GM19324 (cell line): ENCODE measurements at regions not wholly inside any gene's neighbourhood (a gene's known extent, or its start where the extent isn't known, plus 50 kb on each side); places are given as distances from the start of the nearest gene placed in this dataset.
"Not testable (repeated sequence)": the region's sequence is repeated elsewhere in the genome, so short reads cannot be mapped to it uniquely, and the experiment has no call there.

ENCODE experiments used
- ATAC-seq: cut with Tn5 transposase; IDR thresholded peaks from one replicate; pipeline ENCODE4 v1.9.1; 2021; ENCODE audit warnings: mild to moderate bottlenecking, moderate library complexity; ENCODE audit not compliant: unreplicated experiment, low FRiP score

DNA sequence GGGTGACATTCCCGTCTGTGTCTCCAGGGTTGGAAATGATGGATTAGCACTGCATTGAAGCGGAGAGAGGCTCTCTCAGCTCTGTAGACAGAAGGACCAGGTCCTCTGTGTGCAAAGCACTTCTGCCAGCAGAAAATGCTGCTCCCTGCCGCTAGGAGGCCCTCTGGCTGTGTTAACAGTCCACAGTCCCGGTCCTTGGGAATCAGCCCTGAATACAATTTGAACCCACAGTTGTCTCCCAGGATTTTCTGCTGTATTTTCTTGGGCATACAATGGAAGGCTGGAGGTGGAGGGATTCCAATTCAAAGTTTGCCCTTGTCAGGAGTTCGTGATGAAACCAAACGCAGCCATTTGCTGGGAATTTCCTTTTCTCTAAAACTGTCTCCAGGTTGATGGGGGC is 205.2 kb downstream of the GLRX3 start:
- no peak for ATAC-seq

- no peak for ATAC-seq
Observed at GRCh38 chr10:130345728-130346127, 209.5 kb downstream of the GLRX3 start.

DNA sequence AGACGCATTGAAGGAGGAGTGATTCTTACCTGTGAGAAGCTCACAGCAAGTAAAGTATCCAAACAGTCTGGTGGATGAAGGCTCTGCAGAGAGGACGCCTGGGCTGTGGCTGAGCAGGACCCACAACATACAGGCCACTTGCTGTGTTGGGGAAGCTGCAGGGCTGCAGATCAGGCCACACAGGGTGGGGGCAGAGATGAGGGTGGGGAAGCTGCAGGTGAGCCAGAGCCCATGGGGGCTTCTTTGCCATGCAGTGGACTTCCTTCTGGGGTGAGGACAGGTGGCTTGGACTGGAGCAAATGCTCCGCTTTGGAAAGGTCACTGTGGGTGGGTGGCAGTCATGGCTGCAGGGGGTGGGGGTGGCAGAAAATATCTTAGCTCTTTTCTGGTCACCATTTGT is 214.8 kb downstream of the GLRX3 start:
- ATAC-seq, result no peak

DNA sequence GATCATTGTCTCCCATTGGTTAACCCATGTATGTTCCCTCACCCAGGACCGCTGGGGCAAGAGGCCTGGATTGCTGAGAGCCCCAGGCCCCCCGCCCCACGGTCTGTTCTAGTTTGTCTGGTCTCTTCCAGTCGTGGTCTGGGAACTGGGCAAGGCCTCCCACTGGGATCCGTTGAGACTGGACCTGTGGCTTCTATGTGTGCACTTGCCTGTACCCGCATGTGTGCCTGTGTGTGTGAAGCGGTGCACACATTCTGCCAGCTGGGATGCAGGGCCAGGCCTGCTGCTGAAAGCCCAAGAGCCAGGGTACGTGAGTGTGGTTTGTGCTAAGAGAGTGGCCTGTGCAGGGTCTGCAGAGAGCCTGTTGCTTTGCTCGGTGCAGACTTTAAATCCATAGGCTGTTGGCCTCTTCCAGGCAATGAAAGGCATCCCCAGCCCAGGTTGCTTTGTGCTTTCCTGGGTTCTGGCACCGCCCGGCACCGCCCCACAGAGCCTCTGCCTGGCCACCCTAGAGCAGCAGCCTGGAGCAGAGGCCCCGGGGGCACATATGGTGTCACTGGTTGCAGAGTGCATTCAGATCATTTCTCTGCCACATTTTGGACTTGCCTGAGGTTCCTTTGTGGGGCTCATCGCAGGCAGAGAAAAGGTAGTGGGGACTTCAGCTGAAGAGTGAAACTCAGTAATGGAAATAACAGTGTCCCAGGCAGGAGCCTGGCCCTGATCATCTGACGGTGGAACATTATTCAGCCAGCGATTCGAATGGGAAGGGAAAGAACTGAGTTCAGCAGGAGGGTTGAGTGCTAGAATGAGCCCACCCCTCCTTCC is 215.5 kb downstream of the GLRX3 start:
- no peak for ATAC-seq

- ATAC-seq, result no peak
Observed at GRCh38 chr10:130352291-130352645, 216.1 kb downstream of the GLRX3 start.

DNA sequence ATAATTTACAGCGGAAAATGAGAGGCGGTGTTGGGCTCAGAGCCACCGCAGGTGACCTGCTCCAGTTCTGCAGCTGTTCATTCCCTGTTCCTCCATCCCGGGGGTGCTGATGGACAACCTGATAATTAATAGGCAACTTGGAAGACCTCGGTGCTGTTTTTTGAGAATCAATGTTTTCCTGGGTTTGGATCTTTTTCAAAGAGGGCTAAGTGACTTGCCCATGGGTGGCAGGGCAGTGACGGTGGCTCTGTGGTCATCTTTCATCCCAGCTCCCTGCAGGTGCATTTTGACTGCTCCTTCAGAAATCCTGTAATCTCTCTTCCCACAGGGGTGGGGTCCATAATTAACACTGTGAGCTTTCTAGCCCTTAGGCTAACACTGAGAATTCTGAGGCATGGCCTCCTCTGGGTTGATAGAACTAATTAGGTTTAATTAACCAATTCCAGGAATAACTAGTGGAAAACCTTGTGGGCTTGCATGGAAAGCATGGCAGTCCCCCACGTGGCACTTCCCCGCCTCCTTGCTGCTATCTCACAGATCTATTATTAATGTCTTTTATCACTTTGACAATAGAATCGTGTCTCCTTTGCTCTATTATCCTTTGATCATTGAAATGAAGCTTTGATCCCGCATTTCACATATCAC is 217.9 kb downstream of the GLRX3 start:
- no peak for ATAC-seq

GRCh38 chr10:130354573-130354954 is 218.4 kb downstream of the GLRX3 start:
- no peak for ATAC-seq

DNA sequence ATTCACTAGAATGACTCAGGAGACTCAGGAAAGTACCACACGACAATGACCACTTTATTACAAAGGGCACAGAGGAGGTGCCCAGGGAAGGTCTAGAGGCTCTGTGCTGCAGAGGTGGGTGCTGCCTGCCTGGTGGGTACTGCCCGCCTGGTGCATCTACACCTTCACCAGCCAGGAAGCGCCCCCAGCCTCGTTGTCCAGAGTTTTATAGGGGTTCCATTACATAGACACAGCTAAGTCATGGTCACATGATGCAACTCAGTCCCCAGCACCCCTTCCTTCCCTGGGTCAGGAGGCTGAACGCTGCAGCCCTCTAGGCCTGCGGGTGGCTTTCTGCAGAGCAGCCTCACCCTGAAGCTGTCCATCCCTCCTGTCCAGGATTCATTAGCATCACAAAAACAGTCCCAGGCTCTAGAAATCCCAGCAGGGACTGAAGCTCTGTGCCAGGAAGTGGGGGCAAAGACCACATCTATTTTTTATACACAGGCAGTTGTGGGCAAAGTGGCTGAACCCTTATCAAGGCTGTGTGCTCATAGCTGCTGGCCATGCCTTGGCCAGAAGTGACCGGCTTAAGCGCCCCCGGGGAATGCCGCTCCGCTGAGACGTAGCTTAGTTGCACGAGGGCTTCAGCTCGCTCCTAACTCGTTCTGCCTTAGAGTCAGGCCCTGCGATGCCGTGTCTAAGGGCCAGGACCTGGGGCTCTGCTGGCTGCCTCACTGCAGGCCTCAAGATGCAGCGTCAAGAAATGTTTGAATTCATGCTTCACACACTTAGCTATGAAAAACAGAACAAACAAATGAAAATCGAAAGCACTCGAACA is 219.0 kb downstream of the GLRX3 start:
- ATAC-seq, result no peak

- ATAC-seq, result not testable (repeated sequence)
Observed at GRCh38 chr10:130356429-130356828, 220.2 kb downstream of the GLRX3 start.

DNA sequence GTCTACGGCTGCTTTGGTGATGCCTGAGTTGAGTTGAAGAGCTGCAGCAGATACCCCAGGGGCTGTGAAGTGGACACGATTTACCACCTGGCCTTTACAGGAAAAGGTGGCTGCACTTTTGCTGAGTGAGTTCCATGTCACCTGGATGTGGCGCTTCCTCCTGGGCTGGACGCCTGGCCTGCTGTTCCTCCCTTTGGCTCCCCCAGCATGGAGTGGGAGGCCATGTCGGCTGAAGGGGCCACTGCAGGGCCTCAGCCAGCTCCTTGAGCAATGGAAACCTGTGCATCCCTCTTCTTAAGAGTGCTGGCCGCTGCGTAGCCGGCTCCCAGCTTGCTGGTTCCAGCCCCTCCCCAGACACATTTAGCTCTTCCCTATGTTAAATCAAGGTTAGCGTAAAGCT is 221.0 kb downstream of the GLRX3 start:
- ATAC-seq, result no peak

- ATAC-seq, result no peak
Observed at GRCh38 chr10:130357951-130358350, 221.8 kb downstream of the GLRX3 start.

DNA sequence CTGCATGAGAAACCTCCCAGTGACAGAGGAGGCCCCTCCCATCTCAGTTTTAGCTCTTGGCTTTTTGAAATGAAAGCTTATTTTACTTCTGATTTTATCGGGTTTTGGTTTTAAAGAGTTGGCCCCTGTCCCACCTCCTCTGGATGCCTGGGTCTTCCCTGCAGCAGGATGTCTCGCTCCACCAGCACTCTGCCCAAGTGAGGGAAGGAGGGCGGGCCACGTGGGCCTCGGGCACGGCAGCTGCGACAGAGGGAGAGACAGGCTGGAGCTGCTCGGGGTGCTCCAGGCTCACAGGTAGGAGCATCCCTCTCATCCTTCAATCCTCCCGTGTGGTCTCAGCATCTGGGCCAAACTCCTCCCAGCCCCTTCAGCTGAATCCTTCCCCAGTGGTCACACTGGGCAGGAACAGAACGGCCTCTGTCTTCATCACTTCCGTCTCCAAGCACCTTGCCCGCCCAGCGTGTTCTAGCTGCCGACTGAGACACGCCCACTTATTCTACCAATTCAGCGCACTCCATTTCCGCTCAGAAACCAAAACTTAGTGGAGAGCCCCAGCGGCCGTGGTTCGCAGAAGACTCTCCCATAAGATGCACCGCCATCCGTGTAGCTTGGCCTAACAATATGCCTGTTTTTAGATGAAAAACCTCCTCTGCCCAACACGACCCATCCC is 222.9 kb downstream of the GLRX3 start:
- no peak for ATAC-seq

DNA sequence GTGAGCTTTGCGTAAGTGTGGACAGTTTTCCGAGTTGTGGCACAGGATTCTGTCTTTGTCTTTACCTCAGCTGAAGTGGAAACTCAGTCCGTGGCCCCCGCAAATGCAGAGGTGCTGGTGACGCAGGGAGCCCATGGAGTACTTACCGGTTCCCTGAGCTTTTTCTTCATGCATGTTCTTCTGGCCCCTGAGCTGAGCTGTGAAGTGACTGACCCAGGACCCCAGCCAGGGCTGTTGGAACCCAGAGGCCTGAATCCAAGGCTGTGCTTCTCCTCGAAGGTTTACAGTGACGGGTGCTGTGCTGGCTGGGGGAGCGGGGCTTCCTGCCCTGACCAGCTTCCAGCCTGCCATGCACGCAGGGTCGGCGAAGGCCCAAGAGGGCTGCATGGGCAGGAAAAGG is 223.5 kb downstream of the GLRX3 start:
- ATAC-seq, result no peak

DNA sequence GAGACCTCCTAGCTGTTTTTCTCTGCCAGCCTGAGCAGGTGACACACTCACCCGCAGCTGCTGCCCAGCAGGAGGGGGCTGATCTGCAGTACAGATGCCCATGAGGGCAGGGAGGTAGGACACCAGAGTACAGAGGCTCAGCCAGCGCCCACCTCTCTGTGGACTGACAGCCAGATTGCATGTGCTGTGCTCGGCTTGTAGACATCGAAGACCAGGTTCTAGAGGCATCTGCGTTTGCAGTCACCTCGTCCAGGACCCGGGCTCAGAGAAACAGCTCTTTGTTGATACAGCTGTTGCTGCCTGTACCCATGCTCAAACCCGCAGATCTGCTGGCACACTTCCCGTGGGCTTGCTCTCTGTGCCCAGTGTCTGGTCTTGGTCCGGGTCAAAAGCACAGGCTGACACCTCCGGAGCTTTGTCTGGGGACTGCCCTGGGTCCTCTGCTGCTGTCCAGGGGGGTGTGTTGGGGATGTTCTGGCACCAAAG is 224.7 kb downstream of the GLRX3 start:
- no peak for ATAC-seq

DNA sequence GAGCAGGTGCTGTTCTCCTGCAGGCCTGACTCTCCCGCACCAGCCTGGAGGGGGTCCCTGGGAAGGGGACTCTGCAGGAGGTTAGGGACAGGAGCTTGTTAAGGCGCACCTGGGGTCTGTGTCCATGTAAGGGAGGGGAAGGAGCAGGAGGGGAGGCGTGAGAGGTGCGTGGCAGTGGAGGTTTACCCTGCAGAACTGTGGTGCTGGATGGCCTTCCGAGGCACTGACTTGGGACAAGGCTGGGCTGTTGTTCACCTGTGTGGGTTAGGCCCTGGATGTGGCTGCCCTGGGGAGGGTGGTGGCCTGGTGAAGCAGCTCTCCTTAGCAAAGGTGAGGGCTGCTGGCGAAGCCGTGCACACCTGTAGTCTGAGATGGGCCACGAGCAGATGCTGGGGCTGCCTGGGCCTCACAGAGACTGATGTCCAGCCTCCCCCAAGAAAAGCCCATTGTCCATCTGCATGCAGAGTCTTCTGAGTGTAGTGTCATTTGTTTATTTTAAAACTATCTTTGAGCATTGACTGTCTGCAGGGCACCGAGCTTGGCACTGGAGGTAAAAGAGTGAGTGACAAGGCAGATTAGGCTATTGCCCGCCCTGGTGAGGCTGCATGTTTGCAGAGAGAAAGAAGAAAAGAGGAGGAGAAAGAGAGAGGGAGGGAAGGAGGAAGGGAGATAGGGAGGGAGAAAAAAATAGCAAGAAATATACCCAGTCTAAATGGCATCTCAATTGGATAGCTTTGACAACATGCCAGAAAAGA is 225.3 kb downstream of the GLRX3 start:
- no peak for ATAC-seq

- ATAC-seq, result no peak
Observed at GRCh38 chr10:130362308-130362761, 226.1 kb downstream of the GLRX3 start.

- no peak for ATAC-seq
Observed at GRCh38 chr10:130363051-130363450, 226.9 kb downstream of the GLRX3 start.

DNA sequence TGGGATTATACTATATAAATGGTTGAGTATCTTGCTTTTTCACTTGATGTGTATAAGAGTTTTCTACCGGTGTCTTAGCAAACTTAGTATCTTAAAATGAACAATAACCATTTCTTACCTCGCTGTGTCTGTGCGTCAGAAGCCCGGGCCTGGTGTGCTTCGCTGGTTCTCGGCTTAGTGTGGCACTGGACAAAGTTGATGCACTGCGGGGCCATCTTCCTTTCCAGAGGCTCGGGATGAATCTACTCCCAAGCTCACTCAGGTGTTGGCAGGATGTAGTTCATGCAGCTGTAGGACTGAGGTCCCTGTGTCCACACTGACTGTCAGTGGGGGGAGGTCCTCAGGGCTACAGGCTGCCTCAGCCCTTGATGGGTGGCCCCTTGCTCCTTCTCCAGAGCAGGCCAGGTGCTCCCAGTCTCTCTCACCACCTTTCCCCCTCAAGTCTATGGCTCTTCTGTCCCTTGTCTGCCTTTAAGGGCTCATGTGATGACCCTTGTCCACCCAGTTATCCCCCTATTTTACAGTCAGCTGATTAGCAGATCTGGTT is 227.8 kb downstream of the GLRX3 start:
- ATAC-seq, result no peak

DNA sequence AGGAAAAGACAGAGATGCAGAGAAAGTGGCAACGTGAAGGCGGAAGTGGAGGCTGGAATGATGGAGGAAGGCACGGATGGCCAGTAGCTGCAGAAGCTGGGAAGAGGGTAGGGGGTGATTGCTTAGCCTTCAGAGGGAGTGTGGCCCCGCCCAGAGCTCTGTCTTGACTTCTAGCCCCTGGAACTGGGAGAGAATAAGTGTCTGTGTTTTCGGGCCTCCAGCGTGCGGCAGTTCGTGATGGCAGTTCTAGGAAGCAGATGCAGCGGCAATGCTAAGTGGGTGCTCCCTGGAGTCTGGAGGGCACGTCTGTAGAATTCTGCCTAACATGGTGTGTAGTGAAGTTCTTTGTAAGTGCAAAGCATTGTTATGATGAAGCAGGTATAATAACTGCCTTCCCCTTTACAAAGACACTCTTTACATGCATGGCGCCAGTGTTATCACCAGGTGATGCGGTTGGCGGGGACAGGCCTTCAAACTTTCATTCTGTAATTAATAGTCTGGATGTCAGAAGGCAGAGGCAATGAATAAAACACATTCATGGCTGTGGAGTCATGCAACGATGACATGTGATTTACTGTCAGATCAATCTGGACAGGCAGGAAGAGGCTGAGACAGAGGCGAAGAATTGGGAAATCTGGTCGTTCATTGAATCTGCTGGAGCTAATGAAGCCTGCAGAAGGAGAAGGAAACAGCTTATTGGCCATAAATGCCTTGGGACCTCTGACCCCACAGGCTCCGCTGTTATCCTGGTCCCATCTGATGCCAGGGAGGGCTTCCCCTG is 228.6 kb downstream of the GLRX3 start:
- no peak for ATAC-seq
